ENCODE measurements at regions not wholly inside any gene's neighbourhood (a gene's known extent, or its start where the extent isn't known, plus 50 kb on each side); places are given as distances from the start of the nearest gene placed in this dataset.

DNA sequence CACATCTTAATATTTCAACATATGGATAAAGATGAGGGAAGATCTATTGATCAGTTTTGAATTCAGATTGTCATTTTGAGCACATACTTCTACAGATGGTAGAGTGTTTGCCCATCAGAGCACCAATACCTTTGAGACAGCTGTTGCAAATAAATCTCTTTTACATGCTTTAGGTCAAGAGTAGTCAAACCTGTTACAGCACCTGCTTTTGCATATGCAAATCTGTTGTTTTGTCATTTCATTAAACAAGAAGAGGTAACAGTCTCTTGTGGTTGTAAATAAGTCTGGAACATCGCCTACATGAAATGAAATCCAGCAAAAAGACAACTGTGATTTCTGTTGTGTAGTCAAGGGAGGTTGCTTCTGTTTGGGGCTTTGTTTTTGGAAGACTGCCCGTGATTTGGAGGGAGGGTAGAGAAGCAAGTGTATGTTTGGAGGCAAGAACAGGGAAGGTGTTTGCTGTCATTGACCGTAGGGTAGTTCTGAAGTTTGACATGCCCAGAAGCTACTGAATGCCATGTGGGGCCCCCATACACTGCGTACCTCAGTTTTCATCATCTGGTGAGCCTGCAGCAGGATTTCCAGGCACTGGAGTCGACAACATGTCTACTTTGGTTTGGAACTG, 233.6 kb upstream of the PPP1R3A start:
- TF ChIP-seq, protein P1, sequence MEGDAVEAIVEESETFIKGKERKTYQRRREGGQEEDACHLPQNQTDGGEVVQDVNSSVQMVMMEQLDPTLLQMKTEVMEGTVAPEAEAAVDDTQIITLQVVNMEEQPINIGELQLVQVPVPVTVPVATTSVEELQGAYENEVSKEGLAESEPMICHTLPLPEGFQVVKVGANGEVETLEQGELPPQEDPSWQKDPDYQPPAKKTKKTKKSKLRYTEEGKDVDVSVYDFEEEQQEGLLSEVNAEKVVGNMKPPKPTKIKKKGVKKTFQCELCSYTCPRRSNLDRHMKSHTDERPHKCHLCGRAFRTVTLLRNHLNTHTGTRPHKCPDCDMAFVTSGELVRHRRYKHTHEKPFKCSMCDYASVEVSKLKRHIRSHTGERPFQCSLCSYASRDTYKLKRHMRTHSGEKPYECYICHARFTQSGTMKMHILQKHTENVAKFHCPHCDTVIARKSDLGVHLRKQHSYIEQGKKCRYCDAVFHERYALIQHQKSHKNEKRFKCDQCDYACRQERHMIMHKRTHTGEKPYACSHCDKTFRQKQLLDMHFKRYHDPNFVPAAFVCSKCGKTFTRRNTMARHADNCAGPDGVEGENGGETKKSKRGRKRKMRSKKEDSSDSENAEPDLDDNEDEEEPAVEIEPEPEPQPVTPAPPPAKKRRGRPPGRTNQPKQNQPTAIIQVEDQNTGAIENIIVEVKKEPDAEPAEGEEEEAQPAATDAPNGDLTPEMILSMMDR (IDR thresholded peaks at IDR 0.05), result no peak
- no peak for TF ChIP-seq POLR2A (IDR thresholded peaks at IDR 0.05)
